Heart left ventricle (tissue), 13 donors: ENCODE measurements at regions not wholly inside any gene's neighbourhood (a gene's known extent, or its start where the extent isn't known, plus 50 kb on each side); places are given as distances from the start of the nearest gene placed in this dataset.

Source experiments
- POLR2A ChIP-seq, 2 donors: fragments of 450-650 bp; IDR thresholded peaks; one replicate each; pipeline ENCODE4 v1.6.1; 2017; ENCODE audit warnings: antibody characterized with exemption in 2 of 2, mild to moderate bottlenecking in 2 of 2, moderate library complexity in 2 of 2
- TF ChIP-seq, protein P1 (sequence below), 12 donors: fragments of 200-600 bp; sonication (generic) in 4 of 12; IDR thresholded peaks; one replicate each; pipeline versions ENCODE4 v1.5.0 to v1.8.0; 2018 to 2022; ENCODE audit warnings: antibody characterized with exemption in 12 of 12, mild to moderate bottlenecking in 5 of 12
- donor health status: ischemic (EF 13 %, LVEDD 7.1; RV severe dilation, severe dysfunction).
- donor health status: DM: no; HTN: yes; CAD: no.
- donor health status: DM: no; HTN: no; CAD: no.
- donor health status: ischemic (EF 25% LVEDD 6.9; RV normal size, moderate dysfunction).
- donor health status: ischemic (EF 25% LVEDD 5.7; RV mildly dilated, moderate dysfunction).
- donor health status: ischemic (EF 35%, LVEDD 5.7; RV mildly dilated, moderate dysfunction).
- donor health status: nonischemic (EF 11% LVEDD 7.7; RV severe dilation, severe dysfunction).
- donor health status: DM: yes; HTN: yes; CAD: no.
- donor health status: PGD.
- donor health status: ischemic (EF 29% LVEDD 5.4; RV normal size, mild dysfunction).
- donor health status: nonischemic (EF 23%, LVEDD 6.1; RV moderate dilation, normal function).

DNA sequence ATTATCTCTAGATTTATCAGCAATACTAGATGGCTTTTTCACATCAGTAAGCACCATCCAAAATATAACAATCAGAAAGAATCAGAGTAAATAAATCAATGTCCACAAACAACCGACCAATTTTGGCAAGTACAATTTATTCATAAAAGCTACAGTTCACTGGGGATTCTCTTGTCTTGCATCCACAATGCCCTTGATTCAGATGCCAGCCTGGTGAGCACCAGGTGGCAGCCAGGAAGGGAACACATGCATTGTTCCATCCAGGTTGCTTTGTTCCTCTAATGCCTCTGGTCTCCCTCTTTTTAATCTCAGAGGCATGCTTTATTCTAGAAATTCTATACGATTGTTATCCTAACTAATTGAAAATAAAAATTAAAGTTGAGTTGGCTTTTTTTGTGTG lies 242.1 kb upstream of the KIRREL3 start:
- TF ChIP-seq, protein P1, sequence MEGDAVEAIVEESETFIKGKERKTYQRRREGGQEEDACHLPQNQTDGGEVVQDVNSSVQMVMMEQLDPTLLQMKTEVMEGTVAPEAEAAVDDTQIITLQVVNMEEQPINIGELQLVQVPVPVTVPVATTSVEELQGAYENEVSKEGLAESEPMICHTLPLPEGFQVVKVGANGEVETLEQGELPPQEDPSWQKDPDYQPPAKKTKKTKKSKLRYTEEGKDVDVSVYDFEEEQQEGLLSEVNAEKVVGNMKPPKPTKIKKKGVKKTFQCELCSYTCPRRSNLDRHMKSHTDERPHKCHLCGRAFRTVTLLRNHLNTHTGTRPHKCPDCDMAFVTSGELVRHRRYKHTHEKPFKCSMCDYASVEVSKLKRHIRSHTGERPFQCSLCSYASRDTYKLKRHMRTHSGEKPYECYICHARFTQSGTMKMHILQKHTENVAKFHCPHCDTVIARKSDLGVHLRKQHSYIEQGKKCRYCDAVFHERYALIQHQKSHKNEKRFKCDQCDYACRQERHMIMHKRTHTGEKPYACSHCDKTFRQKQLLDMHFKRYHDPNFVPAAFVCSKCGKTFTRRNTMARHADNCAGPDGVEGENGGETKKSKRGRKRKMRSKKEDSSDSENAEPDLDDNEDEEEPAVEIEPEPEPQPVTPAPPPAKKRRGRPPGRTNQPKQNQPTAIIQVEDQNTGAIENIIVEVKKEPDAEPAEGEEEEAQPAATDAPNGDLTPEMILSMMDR (IDR thresholded peaks at IDR 0.05) = no peak
- no peak for TF ChIP-seq POLR2A (IDR thresholded peaks at IDR 0.05)
